ENCODE measurements at regions not wholly inside any gene's neighbourhood (a gene's known extent, or its start where the extent isn't known, plus 50 kb on each side); places are given as distances from the start of the nearest gene placed in this dataset.

- Histone ChIP-seq H3K27me3 (ENCODE audit: insufficient read depth, low read length, poor library complexity, severe bottlenecking) (no peaks in the 10 kb centered on the region), H3K9ac (ENCODE audit: low read depth, low read length, poor library complexity, severe bottlenecking) (no peak overlapping the region), H3K36me3 (ENCODE audit: insufficient read depth, low read length) (no peaks in the 10 kb centered on the region), H3K9me2 (replicated peaks; ENCODE audit: low read depth, low read length) (no peaks in the 10 kb centered on the region), H3K4me2 (ENCODE audit: low read depth, low read length, poor library complexity, severe bottlenecking) (no peak overlapping the region), H3F3A (ENCODE audit: low read depth) (no peaks in the 10 kb centered on the region), H3K4me3 (ENCODE audit: low read length, poor library complexity, severe bottlenecking) (no peak overlapping the region), H4K20me1 (ENCODE audit: insufficient read depth, low read length, poor library complexity, severe bottlenecking) (no peaks in the 10 kb centered on the region), H3K4me1 (ENCODE audit: insufficient read depth, low read length, poor library complexity, severe bottlenecking) (peaks cover 8% of the 10 kb centered on the region), H3K9me3 (ENCODE audit: insufficient read depth, low read depth, low read length) (no peaks in the 10 kb centered on the region), H2AFZ (ENCODE audit: low read length) (no peak overlapping the region), H3K79me2 (ENCODE audit: insufficient read depth, low read length) (no peaks in the 10 kb centered on the region)
- TF ChIP-seq CTCF (conservative IDR thresholded peaks at IDR 0.05; ENCODE audit: low read length): no peak
- TF ChIP-seq EZH2phosphoT487 (IDR thresholded peaks at IDR 0.05; ENCODE audit: borderline replicate concordance): no peak
Measured at GRCh38 chr7:41030673-41031072, 672.2 kb downstream of the INHBA start.

GRCh38 chr7:41029072-41029499 lies 673.8 kb downstream of the INHBA start:
- no peaks in the 10 kb centered on the region for H3F3A ChIP-seq (ENCODE audit: low read depth)
- no peak overlapping the region for H2AFZ ChIP-seq (ENCODE audit: low read length)
- no peak overlapping the region for H3K4me2 ChIP-seq (ENCODE audit: low read depth, low read length, poor library complexity, severe bottlenecking)
- no peaks in the 10 kb centered on the region for H3K4me1 ChIP-seq (ENCODE audit: insufficient read depth, low read length, poor library complexity, severe bottlenecking)
- H3K4me3 ChIP-seq (ENCODE audit: low read length, poor library complexity, severe bottlenecking): no peak overlapping the region
- H4K20me1 ChIP-seq (ENCODE audit: insufficient read depth, low read length, poor library complexity, severe bottlenecking): no peaks in the 10 kb centered on the region
- TF ChIP-seq CTCF (conservative IDR thresholded peaks at IDR 0.05; ENCODE audit: low read length) (no peak), EZH2phosphoT487 (IDR thresholded peaks at IDR 0.05; ENCODE audit: borderline replicate concordance) (no peak)
- no peaks in the 10 kb centered on the region for H3K9me2 ChIP-seq (replicated peaks; ENCODE audit: low read depth, low read length)
- no peaks in the 10 kb centered on the region for H3K79me2 ChIP-seq (ENCODE audit: insufficient read depth, low read length)
- no peaks in the 10 kb centered on the region for H3K27me3 ChIP-seq (ENCODE audit: insufficient read depth, low read length, poor library complexity, severe bottlenecking)
- H3K36me3 ChIP-seq (ENCODE audit: insufficient read depth, low read length): no peaks in the 10 kb centered on the region
- H3K9me3 ChIP-seq (ENCODE audit: insufficient read depth, low read depth, low read length): no peaks in the 10 kb centered on the region
- H3K9ac ChIP-seq (ENCODE audit: low read depth, low read length, poor library complexity, severe bottlenecking): no peak overlapping the region

- TF ChIP-seq EZH2phosphoT487 (IDR thresholded peaks at IDR 0.05; ENCODE audit: borderline replicate concordance) (no peak), CTCF (conservative IDR thresholded peaks at IDR 0.05; ENCODE audit: low read length) (no peak)
- Histone ChIP-seq H3K4me3 (ENCODE audit: low read length, poor library complexity, severe bottlenecking) (no peak overlapping the region), H3F3A (ENCODE audit: low read depth) (no peaks in the 10 kb centered on the region), H3K27me3 (ENCODE audit: insufficient read depth, low read length, poor library complexity, severe bottlenecking) (no peaks in the 10 kb centered on the region), H3K9me3 (ENCODE audit: insufficient read depth, low read depth, low read length) (no peaks in the 10 kb centered on the region), H3K9me2 (replicated peaks; ENCODE audit: low read depth, low read length) (no peaks in the 10 kb centered on the region), H2AFZ (ENCODE audit: low read length) (no peak overlapping the region), H4K20me1 (ENCODE audit: insufficient read depth, low read length, poor library complexity, severe bottlenecking) (no peaks in the 10 kb centered on the region), H3K9ac (ENCODE audit: low read depth, low read length, poor library complexity, severe bottlenecking) (no peak overlapping the region), H3K79me2 (ENCODE audit: insufficient read depth, low read length) (no peaks in the 10 kb centered on the region), H3K36me3 (ENCODE audit: insufficient read depth, low read length) (no peaks in the 10 kb centered on the region), H3K4me2 (ENCODE audit: low read depth, low read length, poor library complexity, severe bottlenecking) (no peak overlapping the region), H3K4me1 (ENCODE audit: insufficient read depth, low read length, poor library complexity, severe bottlenecking) (no peaks in the 10 kb centered on the region)
Measured at GRCh38 chr7:41028580-41028979, 674.3 kb downstream of the INHBA start.
